Loucy (cell line): ENCODE measurements at regions not wholly inside any gene's neighbourhood (a gene's known extent, or its start where the extent isn't known, plus 50 kb on each side); places are given as distances from the start of the nearest gene placed in this dataset.

ENCODE experiments used
- EZH2phosphoT487 ChIP-seq: fragments of 200-600 bp; IDR thresholded peaks from 2 replicates; pipeline ENCODE4 v1.6.1; 2018; ENCODE audit warnings: antibody characterized with exemption, mild to moderate bottlenecking, moderate library complexity, borderline replicate concordance
- TF ChIP-seq, protein P1 (sequence below): fragments of 200-600 bp; sonication (generic); conservative IDR thresholded peaks from 2 replicates; pipeline ENCODE4 v1.5.1; 2014; ENCODE audit warnings: mild to moderate bottlenecking, antibody characterized with exemption, low read length

DNA sequence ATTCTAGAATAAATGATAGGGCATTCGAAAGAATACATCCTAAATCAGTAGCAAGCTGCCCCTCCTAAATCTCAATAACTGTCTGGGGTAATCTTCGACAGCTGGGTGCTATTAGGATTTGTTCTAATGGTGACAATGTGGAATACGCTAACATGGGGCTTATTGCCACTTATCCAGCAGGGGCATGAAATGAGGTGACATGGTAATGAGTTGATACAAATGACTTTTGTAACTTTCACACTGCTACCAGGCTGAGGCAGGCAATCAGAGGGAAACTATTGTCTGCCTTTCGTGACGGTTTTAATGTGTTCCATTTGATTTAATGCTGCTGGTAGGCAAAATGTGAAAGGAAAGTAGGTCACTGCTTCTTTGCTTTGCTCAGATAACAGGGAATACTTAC is 1047.4 kb upstream of the PABPC4L start:
- TF ChIP-seq, protein P1, sequence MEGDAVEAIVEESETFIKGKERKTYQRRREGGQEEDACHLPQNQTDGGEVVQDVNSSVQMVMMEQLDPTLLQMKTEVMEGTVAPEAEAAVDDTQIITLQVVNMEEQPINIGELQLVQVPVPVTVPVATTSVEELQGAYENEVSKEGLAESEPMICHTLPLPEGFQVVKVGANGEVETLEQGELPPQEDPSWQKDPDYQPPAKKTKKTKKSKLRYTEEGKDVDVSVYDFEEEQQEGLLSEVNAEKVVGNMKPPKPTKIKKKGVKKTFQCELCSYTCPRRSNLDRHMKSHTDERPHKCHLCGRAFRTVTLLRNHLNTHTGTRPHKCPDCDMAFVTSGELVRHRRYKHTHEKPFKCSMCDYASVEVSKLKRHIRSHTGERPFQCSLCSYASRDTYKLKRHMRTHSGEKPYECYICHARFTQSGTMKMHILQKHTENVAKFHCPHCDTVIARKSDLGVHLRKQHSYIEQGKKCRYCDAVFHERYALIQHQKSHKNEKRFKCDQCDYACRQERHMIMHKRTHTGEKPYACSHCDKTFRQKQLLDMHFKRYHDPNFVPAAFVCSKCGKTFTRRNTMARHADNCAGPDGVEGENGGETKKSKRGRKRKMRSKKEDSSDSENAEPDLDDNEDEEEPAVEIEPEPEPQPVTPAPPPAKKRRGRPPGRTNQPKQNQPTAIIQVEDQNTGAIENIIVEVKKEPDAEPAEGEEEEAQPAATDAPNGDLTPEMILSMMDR = no peak
- no peak for TF ChIP-seq EZH2phosphoT487
